ENCODE measurements at regions not wholly inside any gene's neighbourhood (a gene's known extent, or its start where the extent isn't known, plus 50 kb on each side); places are given as distances from the start of the nearest gene placed in this dataset.

GRCh38 chr6:88459643-88460042 lies 293.5 kb upstream of the CNR1 start:
- H3K36me3 Mint-ChIP-seq (ENCODE audit: unreplicated experiment) = no peaks in the 10 kb centered on the region
- H3K9me3 Mint-ChIP-seq (ENCODE audit: unreplicated experiment) = no peaks in the 10 kb centered on the region
- no peaks in the 10 kb centered on the region for H3K4me1 Mint-ChIP-seq (ENCODE audit: unreplicated experiment)
- no peak overlapping the region for H3K4me3 Mint-ChIP-seq (ENCODE audit: unreplicated experiment)
- TF ChIP-seq, protein P1, sequence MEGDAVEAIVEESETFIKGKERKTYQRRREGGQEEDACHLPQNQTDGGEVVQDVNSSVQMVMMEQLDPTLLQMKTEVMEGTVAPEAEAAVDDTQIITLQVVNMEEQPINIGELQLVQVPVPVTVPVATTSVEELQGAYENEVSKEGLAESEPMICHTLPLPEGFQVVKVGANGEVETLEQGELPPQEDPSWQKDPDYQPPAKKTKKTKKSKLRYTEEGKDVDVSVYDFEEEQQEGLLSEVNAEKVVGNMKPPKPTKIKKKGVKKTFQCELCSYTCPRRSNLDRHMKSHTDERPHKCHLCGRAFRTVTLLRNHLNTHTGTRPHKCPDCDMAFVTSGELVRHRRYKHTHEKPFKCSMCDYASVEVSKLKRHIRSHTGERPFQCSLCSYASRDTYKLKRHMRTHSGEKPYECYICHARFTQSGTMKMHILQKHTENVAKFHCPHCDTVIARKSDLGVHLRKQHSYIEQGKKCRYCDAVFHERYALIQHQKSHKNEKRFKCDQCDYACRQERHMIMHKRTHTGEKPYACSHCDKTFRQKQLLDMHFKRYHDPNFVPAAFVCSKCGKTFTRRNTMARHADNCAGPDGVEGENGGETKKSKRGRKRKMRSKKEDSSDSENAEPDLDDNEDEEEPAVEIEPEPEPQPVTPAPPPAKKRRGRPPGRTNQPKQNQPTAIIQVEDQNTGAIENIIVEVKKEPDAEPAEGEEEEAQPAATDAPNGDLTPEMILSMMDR (IDR thresholded peaks at IDR 0.05) = no peak
- no peak overlapping the region for H3K27ac Mint-ChIP-seq (ENCODE audit: unreplicated experiment)
- no peak for DNase-seq (ENCODE audit: extremely low spot score, unreplicated experiment)
- peaks cover 15% of the 10 kb centered on the region for H3K27me3 Mint-ChIP-seq (ENCODE audit: unreplicated experiment)

GRCh38 chr6:88459189-88459588 lies 293.0 kb upstream of the CNR1 start:
- H3K9me3 Mint-ChIP-seq (ENCODE audit: unreplicated experiment) = no peaks in the 10 kb centered on the region
- DNase-seq (ENCODE audit: extremely low spot score, unreplicated experiment) = no peak
- no peaks in the 10 kb centered on the region for H3K4me1 Mint-ChIP-seq (ENCODE audit: unreplicated experiment)
- H3K36me3 Mint-ChIP-seq (ENCODE audit: unreplicated experiment) = no peaks in the 10 kb centered on the region
- no peak overlapping the region for H3K4me3 Mint-ChIP-seq (ENCODE audit: unreplicated experiment)
- H3K27ac Mint-ChIP-seq (ENCODE audit: unreplicated experiment) = no peak overlapping the region
- TF ChIP-seq, protein P1 (IDR thresholded peaks at IDR 0.05) = no peak
- H3K27me3 Mint-ChIP-seq (ENCODE audit: unreplicated experiment) = peaks cover 13% of the 10 kb centered on the region

GRCh38 chr6:88458662-88459061 lies 292.5 kb upstream of the CNR1 start:
- no peaks in the 10 kb centered on the region for H3K4me1 Mint-ChIP-seq (ENCODE audit: unreplicated experiment)
- H3K9me3 Mint-ChIP-seq (ENCODE audit: unreplicated experiment) = no peaks in the 10 kb centered on the region

DNA sequence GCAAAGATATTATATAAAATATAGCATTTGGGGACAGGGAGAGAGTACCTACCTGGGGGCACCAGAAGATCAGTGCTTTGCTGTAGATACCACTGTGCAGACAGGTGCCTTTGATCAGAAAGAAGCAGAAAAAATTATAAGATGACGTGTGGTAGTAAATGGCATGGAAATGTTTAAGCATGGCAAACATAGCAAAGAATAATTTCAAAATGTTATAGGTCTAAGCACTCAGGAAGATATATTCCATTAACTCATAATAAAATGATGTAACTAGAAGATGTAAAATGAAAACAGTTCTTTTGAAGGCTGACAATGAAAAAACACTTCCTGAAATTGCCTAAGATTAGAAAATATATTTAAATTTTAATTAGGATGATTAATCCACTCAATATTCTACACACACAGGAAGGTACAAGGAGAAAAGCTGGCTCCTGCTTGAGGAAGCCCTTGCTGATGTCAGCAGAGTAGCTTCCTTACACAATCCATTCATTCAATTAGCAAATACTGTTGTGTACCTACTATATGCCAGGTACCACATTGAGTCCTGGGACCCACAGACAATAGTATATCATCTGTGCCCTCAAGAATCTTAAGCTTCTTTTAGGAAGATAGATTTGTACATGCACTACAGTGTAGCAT lies 290.2 kb upstream of the CNR1 start:
- TF ChIP-seq, protein P1 (IDR thresholded peaks at IDR 0.05) = no peak
- DNase-seq (ENCODE audit: extremely low spot score, unreplicated experiment) = no peak
- H3K9me3 Mint-ChIP-seq (ENCODE audit: unreplicated experiment) = no peaks in the 10 kb centered on the region
- H3K27ac Mint-ChIP-seq (ENCODE audit: unreplicated experiment) = no peak overlapping the region
- no peak overlapping the region for H3K4me3 Mint-ChIP-seq (ENCODE audit: unreplicated experiment)
- H3K36me3 Mint-ChIP-seq (ENCODE audit: unreplicated experiment) = no peaks in the 10 kb centered on the region
- H3K4me1 Mint-ChIP-seq (ENCODE audit: unreplicated experiment) = no peaks in the 10 kb centered on the region
- peaks cover 8% of the 10 kb centered on the region for H3K27me3 Mint-ChIP-seq (ENCODE audit: unreplicated experiment)

More at GRCh38 chr6:88458662-88459061, 292.5 kb upstream of the CNR1 start:
- no peak for DNase-seq (ENCODE audit: extremely low spot score, unreplicated experiment)
- no peak overlapping the region for H3K4me3 Mint-ChIP-seq (ENCODE audit: unreplicated experiment)
- no peak overlapping the region for H3K27ac Mint-ChIP-seq (ENCODE audit: unreplicated experiment)
- H3K27me3 Mint-ChIP-seq (ENCODE audit: unreplicated experiment) = peaks cover 13% of the 10 kb centered on the region
- no peaks in the 10 kb centered on the region for H3K36me3 Mint-ChIP-seq (ENCODE audit: unreplicated experiment)
- TF ChIP-seq, protein P1 (IDR thresholded peaks at IDR 0.05) = no peak

- no peak for DNase-seq (ENCODE audit: extremely low spot score, unreplicated experiment)
- no peaks in the 10 kb centered on the region for H3K36me3 Mint-ChIP-seq (ENCODE audit: unreplicated experiment)
- peaks cover 3% of the 10 kb centered on the region for H3K27me3 Mint-ChIP-seq (ENCODE audit: unreplicated experiment)
- no peaks in the 10 kb centered on the region for H3K9me3 Mint-ChIP-seq (ENCODE audit: unreplicated experiment)
- H3K4me1 Mint-ChIP-seq (ENCODE audit: unreplicated experiment) = no peaks in the 10 kb centered on the region
- H3K4me3 Mint-ChIP-seq (ENCODE audit: unreplicated experiment) = no peak overlapping the region
- H3K27ac Mint-ChIP-seq (ENCODE audit: unreplicated experiment) = no peak overlapping the region
- TF ChIP-seq, protein P1 (IDR thresholded peaks at IDR 0.05) = no peak
Observed at GRCh38 chr6:88455317-88455716, 289.2 kb upstream of the CNR1 start.
